ENCODE measurements at regions not wholly inside any gene's neighbourhood (a gene's known extent, or its start where the extent isn't known, plus 50 kb on each side); places are given as distances from the start of the nearest gene placed in this dataset.

- Histone ChIP-seq H3K27ac (ENCODE audit: insufficient read depth, low read length) (no peak overlapping the region), H3K4me2 (ENCODE audit: extremely low read depth, insufficient read depth, low read length) (no peak overlapping the region), H3K4me1 (ENCODE audit: control insufficient read depth, extremely low read depth, insufficient read depth, low read length) (no peaks in the 10 kb centered on the region), H3K79me2 (ENCODE audit: control insufficient read depth, insufficient read depth, low read length) (no peaks in the 10 kb centered on the region), H3K36me3 (ENCODE audit: control insufficient read depth, insufficient read depth, low read length) (no peaks in the 10 kb centered on the region), H3K27me3 (ENCODE audit: control insufficient read depth, insufficient read depth, low read length) (no peaks in the 10 kb centered on the region), H3K9ac (ENCODE audit: insufficient read depth, low read length) (no peak overlapping the region), H3K4me3 (replicated peaks in 1 of 4; ENCODE audit: control extremely low read depth in 1 of 4, insufficient read depth in 1 of 4, low read depth in 3 of 4, low read length in 4 of 4) (no peak overlapping the region), H2AFZ (ENCODE audit: low read length) (no peak overlapping the region), H3K9me3 (ENCODE audit: control insufficient read depth, insufficient read depth, low read depth, low read length) (no peaks in the 10 kb centered on the region), H4K20me1 (ENCODE audit: control insufficient read depth, extremely low read depth, insufficient read depth, low read length) (no peaks in the 10 kb centered on the region)
- DNase-seq (ENCODE audit: low read depth in 2 of 2), result no peak
- TF ChIP-seq, protein P1, sequence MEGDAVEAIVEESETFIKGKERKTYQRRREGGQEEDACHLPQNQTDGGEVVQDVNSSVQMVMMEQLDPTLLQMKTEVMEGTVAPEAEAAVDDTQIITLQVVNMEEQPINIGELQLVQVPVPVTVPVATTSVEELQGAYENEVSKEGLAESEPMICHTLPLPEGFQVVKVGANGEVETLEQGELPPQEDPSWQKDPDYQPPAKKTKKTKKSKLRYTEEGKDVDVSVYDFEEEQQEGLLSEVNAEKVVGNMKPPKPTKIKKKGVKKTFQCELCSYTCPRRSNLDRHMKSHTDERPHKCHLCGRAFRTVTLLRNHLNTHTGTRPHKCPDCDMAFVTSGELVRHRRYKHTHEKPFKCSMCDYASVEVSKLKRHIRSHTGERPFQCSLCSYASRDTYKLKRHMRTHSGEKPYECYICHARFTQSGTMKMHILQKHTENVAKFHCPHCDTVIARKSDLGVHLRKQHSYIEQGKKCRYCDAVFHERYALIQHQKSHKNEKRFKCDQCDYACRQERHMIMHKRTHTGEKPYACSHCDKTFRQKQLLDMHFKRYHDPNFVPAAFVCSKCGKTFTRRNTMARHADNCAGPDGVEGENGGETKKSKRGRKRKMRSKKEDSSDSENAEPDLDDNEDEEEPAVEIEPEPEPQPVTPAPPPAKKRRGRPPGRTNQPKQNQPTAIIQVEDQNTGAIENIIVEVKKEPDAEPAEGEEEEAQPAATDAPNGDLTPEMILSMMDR (conservative IDR thresholded peaks at IDR 0.05 in 1 of 2, IDR thresholded peaks at IDR 0.05 in 1 of 2; ENCODE audit: low read depth in 1 of 2, low read length in 2 of 2), result no peak
- no peak for TF ChIP-seq EZH2 (IDR thresholded peaks at IDR 0.05; ENCODE audit: low read length, missing control alignments)
These were observed 610.6 kb downstream of the HDGFL1 start for GRCh38 chr6:23179994-23180393.

DNA sequence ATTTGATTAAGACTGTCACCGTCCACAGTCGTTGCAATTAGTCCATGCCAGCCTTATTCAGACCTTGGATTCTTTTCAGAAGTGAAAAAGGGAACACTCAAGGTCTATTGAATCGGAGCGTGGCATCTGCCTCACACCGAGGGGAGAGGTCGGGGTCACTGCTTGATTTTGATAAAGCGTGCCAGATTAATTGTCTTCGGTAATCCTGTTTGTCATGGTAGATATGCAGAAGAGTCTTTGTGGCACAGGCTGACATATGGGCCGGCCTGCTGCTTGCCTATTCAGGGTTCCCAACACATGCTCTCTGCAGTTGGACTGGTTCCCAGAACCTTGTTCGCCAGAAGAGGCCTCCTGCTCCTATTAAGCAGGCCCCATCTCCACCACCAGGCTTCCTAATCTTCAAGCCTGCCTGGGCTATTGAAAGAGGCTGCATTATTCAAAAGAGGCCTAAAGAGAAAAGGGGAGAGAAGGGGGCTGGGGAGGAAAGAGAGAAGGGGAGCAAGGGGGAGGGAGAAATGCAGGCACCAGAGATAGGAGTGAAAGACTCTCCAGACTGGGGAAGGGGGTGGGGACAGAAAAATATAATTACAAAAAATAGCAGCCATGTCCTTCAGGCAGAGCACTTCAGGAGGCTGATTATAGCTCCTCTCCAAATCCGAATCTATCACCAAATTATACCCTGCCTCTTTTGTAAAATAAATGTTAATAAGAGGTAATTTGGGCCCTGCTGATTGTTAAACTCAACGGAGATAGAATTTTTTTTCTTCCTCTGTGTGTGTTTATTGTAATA lies 611.3 kb downstream of the HDGFL1 start:
- Histone ChIP-seq H2AFZ (ENCODE audit: low read length) (no peak overlapping the region), H3K27ac (ENCODE audit: insufficient read depth, low read length) (no peak overlapping the region), H3K4me1 (ENCODE audit: control insufficient read depth, extremely low read depth, insufficient read depth, low read length) (no peaks in the 10 kb centered on the region), H3K36me3 (ENCODE audit: control insufficient read depth, insufficient read depth, low read length) (no peaks in the 10 kb centered on the region), H3K4me3 (replicated peaks in 1 of 4; ENCODE audit: control extremely low read depth in 1 of 4, insufficient read depth in 1 of 4, low read depth in 3 of 4, low read length in 4 of 4) (no peak overlapping the region), H3K4me2 (ENCODE audit: extremely low read depth, insufficient read depth, low read length) (no peak overlapping the region), H3K9me3 (ENCODE audit: control insufficient read depth, insufficient read depth, low read depth, low read length) (no peaks in the 10 kb centered on the region), H3K9ac (ENCODE audit: insufficient read depth, low read length) (no peak overlapping the region), H3K27me3 (ENCODE audit: control insufficient read depth, insufficient read depth, low read length) (no peaks in the 10 kb centered on the region), H3K79me2 (ENCODE audit: control insufficient read depth, insufficient read depth, low read length) (no peaks in the 10 kb centered on the region), H4K20me1 (ENCODE audit: control insufficient read depth, extremely low read depth, insufficient read depth, low read length) (no peaks in the 10 kb centered on the region)
- TF ChIP-seq, protein P1 (conservative IDR thresholded peaks at IDR 0.05 in 1 of 2, IDR thresholded peaks at IDR 0.05 in 1 of 2; ENCODE audit: low read depth in 1 of 2, low read length in 2 of 2), result peak; percentile 28 to 37
- no peak for TF ChIP-seq EZH2 (IDR thresholded peaks at IDR 0.05; ENCODE audit: low read length, missing control alignments)
- peak; percentile 89 to 94 for DNase-seq (ENCODE audit: low read depth in 2 of 2)

GRCh38 chr6:23181356-23182110 lies 612.2 kb downstream of the HDGFL1 start:
- DNase-seq (ENCODE audit: low read depth in 2 of 2), result no peak
- H3K4me3 ChIP-seq (replicated peaks in 1 of 4; ENCODE audit: control extremely low read depth in 1 of 4, insufficient read depth in 1 of 4, low read depth in 3 of 4, low read length in 4 of 4), result no peak overlapping the region
- no peaks in the 10 kb centered on the region for H4K20me1 ChIP-seq (ENCODE audit: control insufficient read depth, extremely low read depth, insufficient read depth, low read length)
- no peak for TF ChIP-seq EZH2 (IDR thresholded peaks at IDR 0.05; ENCODE audit: low read length, missing control alignments)
- TF ChIP-seq, protein P1 (conservative IDR thresholded peaks at IDR 0.05 in 1 of 2, IDR thresholded peaks at IDR 0.05 in 1 of 2; ENCODE audit: low read depth in 1 of 2, low read length in 2 of 2), result no peak
- no peak overlapping the region for H3K4me2 ChIP-seq (ENCODE audit: extremely low read depth, insufficient read depth, low read length)
- no peak overlapping the region for H2AFZ ChIP-seq (ENCODE audit: low read length)
- H3K9ac ChIP-seq (ENCODE audit: insufficient read depth, low read length), result no peak overlapping the region
- H3K27ac ChIP-seq (ENCODE audit: insufficient read depth, low read length), result no peak overlapping the region
- H3K79me2 ChIP-seq (ENCODE audit: control insufficient read depth, insufficient read depth, low read length), result no peaks in the 10 kb centered on the region
- H3K4me1 ChIP-seq (ENCODE audit: control insufficient read depth, extremely low read depth, insufficient read depth, low read length), result no peaks in the 10 kb centered on the region
- H3K9me3 ChIP-seq (ENCODE audit: control insufficient read depth, insufficient read depth, low read depth, low read length), result no peaks in the 10 kb centered on the region
- no peaks in the 10 kb centered on the region for H3K27me3 ChIP-seq (ENCODE audit: control insufficient read depth, insufficient read depth, low read length)
- H3K36me3 ChIP-seq (ENCODE audit: control insufficient read depth, insufficient read depth, low read length), result no peaks in the 10 kb centered on the region
